ENCODE measurements at regions not wholly inside any gene's neighbourhood (a gene's known extent, or its start where the extent isn't known, plus 50 kb on each side); places are given as distances from the start of the nearest gene placed in this dataset.

GRCh38 chr17:79168486-79169055, 93.9 kb downstream of the ENGASE start:
- Histone ChIP-seq H3K9me3 (replicated peaks in 1 of 11) (no peaks in the 10 kb centered on the region), H3K9ac (no peak overlapping the region), H3K27ac (no peak overlapping the region), H3K4me1 (peaks cover 10 to 76% (median 68%) of the 10 kb centered on the region in 10 experiments; a peak in 19 of 20 replicates), H3K36me3 (no peaks in the 10 kb centered on the region), H3K27me3 (0 out of 22 replicates have a peak, but pooled peaks cover 0 to 7% (median 0%) of the 10 kb centered on the region in 11 experiments), H3K4me3 (no peak overlapping the region), H3K4me2 (peak overlapping the region in 4 of 11 experiments; percentile 56 to 98 (median 84); a peak in 6 of 22 replicates), H4K20me1 (no peaks in the 10 kb centered on the region; a peak in 1 of 22 replicates)
- TF ChIP-seq Cebpa-rat (IDR thresholded peaks at IDR 0.05): no peak

GRCh38 chr17:79167486-79167885, 92.9 kb downstream of the ENGASE start:
- H3K9me3 ChIP-seq (replicated peaks in 1 of 11): no peaks in the 10 kb centered on the region
- no peaks in the 10 kb centered on the region for H3K36me3 ChIP-seq
- peak overlapping the region in 3 of 11 experiments; percentile 14 to 38 (median 32); a peak in 1 of 22 replicates for H3K27ac ChIP-seq
- peak overlapping the region in 3 of 11 experiments; percentile 18 to 30 (median 20); a peak in 2 of 22 replicates for H3K9ac ChIP-seq
- no peak for TF ChIP-seq Cebpa-rat (IDR thresholded peaks at IDR 0.05)
- H3K4me3 ChIP-seq: no peak overlapping the region
- 0 out of 22 replicates have a peak, but pooled peaks cover 0 to 7% (median 0%) of the 10 kb centered on the region in 11 experiments for H3K27me3 ChIP-seq
- no peaks in the 10 kb centered on the region; a peak in 1 of 22 replicates for H4K20me1 ChIP-seq
- H3K4me2 ChIP-seq: peak overlapping the region in 9 of 11 experiments; percentile 5 to 98 (median 71); a peak in 16 of 22 replicates
- H3K4me1 ChIP-seq: peaks cover 19 to 87% (median 79%) of the 10 kb centered on the region in 10 experiments

GRCh38 chr17:79165756-79166473, 91.3 kb downstream of the ENGASE start:
- no peaks in the 10 kb centered on the region for H3K9me3 ChIP-seq (replicated peaks in 1 of 11)
- peak overlapping the region in 2 of 11 experiments; percentile 18 to 52; a peak in 1 of 22 replicates for H3K9ac ChIP-seq
- H3K27ac ChIP-seq: peak overlapping the region in 1 of 11 experiments; percentile 3; a peak in 1 of 22 replicates
- peak overlapping the region in 8 of 11 experiments; percentile 88 to 99 (median 96); a peak in 16 of 22 replicates for H3K4me2 ChIP-seq
- TF ChIP-seq Cebpa-rat (IDR thresholded peaks at IDR 0.05): no peak
- H4K20me1 ChIP-seq: no peaks in the 10 kb centered on the region; a peak in 1 of 22 replicates
- no peak overlapping the region for H3K4me3 ChIP-seq
- H3K4me1 ChIP-seq: peaks cover 35 to 98% (median 90%) of the 10 kb centered on the region in 10 experiments
- H3K27me3 ChIP-seq: 0 out of 22 replicates have a peak, but pooled peaks cover 0 to 7% (median 0%) of the 10 kb centered on the region in 11 experiments
- H3K36me3 ChIP-seq: no peaks in the 10 kb centered on the region

GRCh38 chr17:79164913-79165695, 90.5 kb downstream of the ENGASE start:
- Histone ChIP-seq H3K27me3 (0 out of 22 replicates have a peak, but pooled peaks cover 0 to 7% (median 0%) of the 10 kb centered on the region in 11 experiments), H3K36me3 (no peaks in the 10 kb centered on the region), H3K9ac (peak overlapping the region in 4 of 11 experiments; percentile 37 to 52 (median 42); a peak in 7 of 22 replicates), H3K9me3 (replicated peaks in 1 of 11) (no peaks in the 10 kb centered on the region), H3K4me1 (peaks cover 36 to 98% (median 86%) of the 10 kb centered on the region in 10 experiments), H3K27ac (peak overlapping the region in 4 of 11 experiments; percentile 20 to 41 (median 37); a peak in 5 of 22 replicates), H3K4me2 (peak overlapping the region in 10 of 11 experiments; percentile 60 to 99 (median 94); a peak in 20 of 22 replicates), H4K20me1 (no peaks in the 10 kb centered on the region; a peak in 1 of 22 replicates), H3K4me3 (0 out of 20 replicates have a peak overlapping the region, but pooled peaks of 1 of the 10 experiments have one; percentile 4)
- no peak for TF ChIP-seq Cebpa-rat (IDR thresholded peaks at IDR 0.05)

GRCh38 chr17:79164408-79164807, 89.8 kb downstream of the ENGASE start:
- no peak for TF ChIP-seq Cebpa-rat (IDR thresholded peaks at IDR 0.05)
- H3K9me3 ChIP-seq (replicated peaks in 1 of 11): no peaks in the 10 kb centered on the region
- no peaks in the 10 kb centered on the region; a peak in 1 of 22 replicates for H4K20me1 ChIP-seq
- H3K4me3 ChIP-seq: 0 out of 20 replicates have a peak overlapping the region, but pooled peaks of 1 of the 10 experiments have one; percentile 4
- 0 out of 22 replicates have a peak, but pooled peaks cover 0 to 7% (median 0%) of the 10 kb centered on the region in 11 experiments for H3K27me3 ChIP-seq
- H3K9ac ChIP-seq: peak overlapping the region in 4 of 11 experiments; percentile 37 to 52 (median 42); a peak in 5 of 22 replicates
- H3K4me1 ChIP-seq: peaks cover 36 to 95% (median 79%) of the 10 kb centered on the region in 10 experiments
- peak overlapping the region; percentile 40 to 99 (median 94); a peak in 21 of 22 replicates for H3K4me2 ChIP-seq
- peak overlapping the region in 4 of 11 experiments; percentile 20 to 41 (median 37); a peak in 5 of 22 replicates for H3K27ac ChIP-seq
- H3K36me3 ChIP-seq: no peaks in the 10 kb centered on the region

- H3K9ac ChIP-seq: peak overlapping the region in 10 of 11 experiments; percentile 15 to 79 (median 72); a peak in 17 of 22 replicates
- 0 out of 22 replicates have a peak, but pooled peaks cover 0 to 7% (median 0%) of the 10 kb centered on the region in 11 experiments for H3K27me3 ChIP-seq
- no peaks in the 10 kb centered on the region; a peak in 1 of 22 replicates for H4K20me1 ChIP-seq
- H3K27ac ChIP-seq: peak overlapping the region in 8 of 11 experiments; percentile 2 to 90 (median 85); a peak in 12 of 22 replicates
- no peaks in the 10 kb centered on the region for H3K36me3 ChIP-seq
- peak overlapping the region in 8 of 10 experiments; percentile 46 to 59 (median 54); a peak in 9 of 20 replicates for H3K4me3 ChIP-seq
- H3K9me3 ChIP-seq (replicated peaks in 1 of 11): no peaks in the 10 kb centered on the region
- H3K4me2 ChIP-seq: peak overlapping the region; percentile 77 to 99 (median 94)
- peaks cover 36 to 84% (median 71%) of the 10 kb centered on the region in 10 experiments for H3K4me1 ChIP-seq
- no peak for TF ChIP-seq Cebpa-rat (IDR thresholded peaks at IDR 0.05)
Observed at GRCh38 chr17:79163071-79163470, 88.4 kb downstream of the ENGASE start.

- Histone ChIP-seq H3K4me3 (peak overlapping the region; percentile 22 to 59 (median 54); a peak in 18 of 20 replicates), H3K27me3 (0 out of 22 replicates have a peak, but pooled peaks cover 0 to 3% (median 0%) of the 10 kb centered on the region in 11 experiments), H3K9me3 (replicated peaks in 1 of 11) (no peaks in the 10 kb centered on the region), H3K36me3 (no peaks in the 10 kb centered on the region), H3K4me1 (peaks cover 36 to 76% (median 64%) of the 10 kb centered on the region in 10 experiments), H3K9ac (peak overlapping the region in 10 of 11 experiments; percentile 45 to 79 (median 72); a peak in 19 of 22 replicates), H3K4me2 (peak overlapping the region; percentile 77 to 99 (median 94)), H4K20me1 (no peaks in the 10 kb centered on the region; a peak in 1 of 22 replicates), H3K27ac (peak overlapping the region; percentile 7 to 90 (median 85); a peak in 21 of 22 replicates)
- no peak for TF ChIP-seq Cebpa-rat (IDR thresholded peaks at IDR 0.05)
Observed at GRCh38 chr17:79162012-79162963, 87.7 kb downstream of the ENGASE start.

Measured in BLaER1 treated with 17β-estradiol and CSF1 and Interleukin-3, amounts not matched to agents 10 nM and 100 nM (cell line).